ENCODE measurements at regions not wholly inside any gene's neighbourhood (a gene's known extent, or its start where the extent isn't known, plus 50 kb on each side); places are given as distances from the start of the nearest gene placed in this dataset.

- Histone ChIP-seq H2AFZ (ENCODE audit: low read depth) (no peak overlapping the region), H3K79me2 (ENCODE audit: insufficient read depth) (no peaks in the 10 kb centered on the region), H4K20me1 (ENCODE audit: insufficient read depth) (no peaks in the 10 kb centered on the region), H3K9me2 (no peaks in the 10 kb centered on the region), H3K9me3 (no peaks in the 10 kb centered on the region), H3K9ac (no peak overlapping the region), H3K4me2 (no peak overlapping the region), H3K27me3 (ENCODE audit: insufficient read depth) (peaks cover 34% of the 10 kb centered on the region), H3K27ac (ENCODE audit: low read depth in 2 of 2, low read length in 1 of 2) (no peak overlapping the region), H3K36me3 (replicated peaks in 1 of 2; ENCODE audit: control insufficient read depth in 1 of 2, insufficient read depth in 2 of 2, low read length in 1 of 2) (no peaks in the 10 kb centered on the region), H3F3A (replicated peaks; ENCODE audit: insufficient read depth) (no peaks in the 10 kb centered on the region), H3K4me3 (ENCODE audit: low read depth in 2 of 2, low read length in 1 of 2) (no peak overlapping the region), H3K4me1 (ENCODE audit: control insufficient read depth in 1 of 2, insufficient read depth in 2 of 2, low read depth in 1 of 2, low read length in 1 of 2) (peaks cover 12 to 28% of the 10 kb centered on the region in 2 experiments)
- 100% methylated on average over 2 of the region's 2 CpGs for WGBS (ENCODE audit: low lambda C conversion rate)
- CTCF ChIA-PET = interaction anchor here (0.8 kb wide), 1 partner anchor 165 kb away, joined by 3 read pairs; the partner anchor contains the start of gene IRF2BP2
- DNase-seq = no peak
- POLR2A ChIA-PET = no interaction called here
- TF ChIP-seq USF2 (IDR thresholded peaks at IDR 0.05; ENCODE audit: borderline replicate concordance, low read depth, low read length) (no peak), EZH2phosphoT487 (IDR thresholded peaks at IDR 0.05; ENCODE audit: borderline replicate concordance, low read depth) (no peak), ZBTB33 (IDR thresholded peaks at IDR 0.05; ENCODE audit: borderline replicate concordance, low read depth) (no peak), PBX3 (IDR thresholded peaks at IDR 0.05) (no peak), MEF2A (IDR thresholded peaks at IDR 0.05; ENCODE audit: borderline replicate concordance, low read depth) (no peak), YY1 (IDR thresholded peaks at IDR 0.05; ENCODE audit: low read depth) (no peak), SIN3A (IDR thresholded peaks at IDR 0.05; ENCODE audit: borderline replicate concordance, low read depth, low read length) (no peak), REST (IDR thresholded peaks at IDR 0.05; ENCODE audit: low read depth, low read length) (no peak), GABPA (IDR thresholded peaks at IDR 0.05; ENCODE audit: low read depth) (no peak), NRF1 (IDR thresholded peaks at IDR 0.05; ENCODE audit: low read depth, low read length) (no peak), MXI1 (IDR thresholded peaks at IDR 0.05; ENCODE audit: low read depth, low read length) (no peak)
These were observed 165.0 kb upstream of the IRF2BP2 start for GRCh38 chr1:234774971-234775370.

Measured in SK-N-SH (cell line).